Suprapubic skin (tissue), 3 donors: ENCODE measurements at regions not wholly inside any gene's neighbourhood (a gene's known extent, or its start where the extent isn't known, plus 50 kb on each side); places are given as distances from the start of the nearest gene placed in this dataset.

ENCODE experiments used
- EP300 ChIP-seq: sonication (generic); formaldehyde crosslinking; IDR thresholded peaks from one replicate; pipeline ENCODE4 v1.6.1; 2017; ENCODE audit warnings: antibody characterized with exemption
- POLR2A ChIP-seq, 2 donors: fragments of 450-650 bp; IDR thresholded peaks; one replicate each; pipeline ENCODE4 v1.6.1; 2017; ENCODE audit warnings: antibody characterized with exemption in 2 of 2, mild to moderate bottlenecking in 2 of 2, moderate library complexity in 2 of 2
- TF ChIP-seq, protein P1 (sequence below), 2 donors: fragments of 200-600 bp in 1 of 2; fragments of 450-650 bp in 1 of 2; sonication (generic) in 1 of 2; IDR thresholded peaks; one replicate each; pipeline ENCODE4 v1.5.1; 2016 to 2019; ENCODE audit warnings: antibody characterized with exemption in 2 of 2, mild to moderate bottlenecking in 1 of 2, moderate library complexity in 1 of 2

DNA sequence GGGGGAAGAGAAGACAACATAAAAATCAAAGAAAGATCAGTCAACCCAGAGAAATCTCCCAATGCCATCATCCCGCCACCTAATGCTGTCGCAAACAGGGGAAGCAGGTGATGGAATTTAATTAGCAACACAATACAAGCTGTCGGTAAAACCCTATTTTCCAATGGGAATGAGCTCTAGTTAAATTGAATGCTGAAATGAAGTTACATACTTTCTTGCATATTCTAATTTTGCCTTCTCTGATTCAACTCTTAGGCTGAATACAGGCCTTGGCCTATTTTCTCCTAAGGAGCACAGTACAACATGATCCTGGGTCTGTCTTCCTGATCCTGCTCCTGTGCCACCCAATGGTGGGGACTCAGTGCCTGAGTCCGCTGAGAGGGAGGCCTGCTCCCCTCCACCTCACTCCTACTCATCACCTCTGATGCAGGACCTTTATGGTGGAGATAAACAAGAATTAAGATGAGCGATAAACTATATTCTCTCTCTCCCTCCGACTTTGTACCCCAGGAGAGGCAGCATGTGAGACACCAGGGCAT, 238.8 kb downstream of the GXYLT1 start:
- TF ChIP-seq, protein P1, sequence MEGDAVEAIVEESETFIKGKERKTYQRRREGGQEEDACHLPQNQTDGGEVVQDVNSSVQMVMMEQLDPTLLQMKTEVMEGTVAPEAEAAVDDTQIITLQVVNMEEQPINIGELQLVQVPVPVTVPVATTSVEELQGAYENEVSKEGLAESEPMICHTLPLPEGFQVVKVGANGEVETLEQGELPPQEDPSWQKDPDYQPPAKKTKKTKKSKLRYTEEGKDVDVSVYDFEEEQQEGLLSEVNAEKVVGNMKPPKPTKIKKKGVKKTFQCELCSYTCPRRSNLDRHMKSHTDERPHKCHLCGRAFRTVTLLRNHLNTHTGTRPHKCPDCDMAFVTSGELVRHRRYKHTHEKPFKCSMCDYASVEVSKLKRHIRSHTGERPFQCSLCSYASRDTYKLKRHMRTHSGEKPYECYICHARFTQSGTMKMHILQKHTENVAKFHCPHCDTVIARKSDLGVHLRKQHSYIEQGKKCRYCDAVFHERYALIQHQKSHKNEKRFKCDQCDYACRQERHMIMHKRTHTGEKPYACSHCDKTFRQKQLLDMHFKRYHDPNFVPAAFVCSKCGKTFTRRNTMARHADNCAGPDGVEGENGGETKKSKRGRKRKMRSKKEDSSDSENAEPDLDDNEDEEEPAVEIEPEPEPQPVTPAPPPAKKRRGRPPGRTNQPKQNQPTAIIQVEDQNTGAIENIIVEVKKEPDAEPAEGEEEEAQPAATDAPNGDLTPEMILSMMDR (IDR thresholded peaks at IDR 0.05), result no peak
- TF ChIP-seq EP300, result no peak
- TF ChIP-seq POLR2A (IDR thresholded peaks at IDR 0.05), result no peak
